Breast epithelium (tissue), 3 donors: ENCODE measurements at regions not wholly inside any gene's neighbourhood (a gene's known extent, or its start where the extent isn't known, plus 50 kb on each side); places are given as distances from the start of the nearest gene placed in this dataset.

Experiments
- CTCF ChIP-seq, 3 donors: fragments of 450-650 bp; IDR thresholded peaks; one replicate each; pipeline ENCODE4 v1.5.1; 2016 to 2017; ENCODE audit warnings: antibody characterized with exemption in 3 of 3, mild to moderate bottlenecking in 3 of 3, moderate library complexity in 3 of 3
- POLR2A ChIP-seq: fragments of 450-650 bp; IDR thresholded peaks from one replicate; pipeline ENCODE4 v1.6.1; 2016; ENCODE audit warnings: antibody characterized with exemption, mild to moderate bottlenecking, moderate library complexity

- no peak for TF ChIP-seq CTCF (IDR thresholded peaks at IDR 0.05)
- TF ChIP-seq POLR2A: no peak
Measured at GRCh38 chr4:175129797-175130196, 211.6 kb downstream of the ADAM29 start.
